ENCODE measurements at regions not wholly inside any gene's neighbourhood (a gene's known extent, or its start where the extent isn't known, plus 50 kb on each side); places are given as distances from the start of the nearest gene placed in this dataset.

GRCh38 chr3:177371146-177371545 is 173.9 kb upstream of the TBL1XR1 start:
- TF ChIP-seq, protein P1, sequence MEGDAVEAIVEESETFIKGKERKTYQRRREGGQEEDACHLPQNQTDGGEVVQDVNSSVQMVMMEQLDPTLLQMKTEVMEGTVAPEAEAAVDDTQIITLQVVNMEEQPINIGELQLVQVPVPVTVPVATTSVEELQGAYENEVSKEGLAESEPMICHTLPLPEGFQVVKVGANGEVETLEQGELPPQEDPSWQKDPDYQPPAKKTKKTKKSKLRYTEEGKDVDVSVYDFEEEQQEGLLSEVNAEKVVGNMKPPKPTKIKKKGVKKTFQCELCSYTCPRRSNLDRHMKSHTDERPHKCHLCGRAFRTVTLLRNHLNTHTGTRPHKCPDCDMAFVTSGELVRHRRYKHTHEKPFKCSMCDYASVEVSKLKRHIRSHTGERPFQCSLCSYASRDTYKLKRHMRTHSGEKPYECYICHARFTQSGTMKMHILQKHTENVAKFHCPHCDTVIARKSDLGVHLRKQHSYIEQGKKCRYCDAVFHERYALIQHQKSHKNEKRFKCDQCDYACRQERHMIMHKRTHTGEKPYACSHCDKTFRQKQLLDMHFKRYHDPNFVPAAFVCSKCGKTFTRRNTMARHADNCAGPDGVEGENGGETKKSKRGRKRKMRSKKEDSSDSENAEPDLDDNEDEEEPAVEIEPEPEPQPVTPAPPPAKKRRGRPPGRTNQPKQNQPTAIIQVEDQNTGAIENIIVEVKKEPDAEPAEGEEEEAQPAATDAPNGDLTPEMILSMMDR (IDR thresholded peaks at IDR 0.05): no peak
- no peak for TF ChIP-seq POLR2A (IDR thresholded peaks at IDR 0.05)
- no peak for TF ChIP-seq POLR2AphosphoS5 (IDR thresholded peaks at IDR 0.05)

Data from breast epithelium (tissue), 3 donors.